ENCODE measurements at regions not wholly inside any gene's neighbourhood (a gene's known extent, or its start where the extent isn't known, plus 50 kb on each side); places are given as distances from the start of the nearest gene placed in this dataset.

DNA sequence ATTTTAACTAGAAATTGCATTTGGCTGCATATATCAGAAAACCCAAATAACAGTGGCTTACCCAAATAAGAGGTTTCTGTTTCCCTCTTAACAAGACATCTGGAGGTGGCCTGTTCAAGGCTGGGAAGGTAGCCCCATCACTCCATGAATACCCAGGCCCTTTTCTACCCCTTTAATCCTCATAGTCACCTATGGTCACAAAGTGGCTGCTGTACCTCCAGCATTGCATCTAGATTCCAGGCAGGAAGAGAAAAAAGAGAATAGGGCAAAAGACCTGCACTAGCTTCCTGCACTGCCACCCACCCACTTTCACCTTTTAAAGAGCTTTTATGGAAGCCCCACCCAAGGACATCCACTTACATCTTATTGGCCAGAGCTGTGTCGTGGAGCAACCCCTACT, 124.0 kb upstream of the NCOR2 start:
- TF ChIP-seq POLR2AphosphoS5 (IDR thresholded peaks at IDR 0.05; ENCODE audit: low read depth, low read length) (no peak), SIN3A (IDR thresholded peaks at IDR 0.05; ENCODE audit: borderline replicate concordance, insufficient read depth, low read length) (no peak), TAF1 (IDR thresholded peaks at IDR 0.05; ENCODE audit: borderline replicate concordance, insufficient read depth, low read length) (no peak)
